ENCODE measurements at regions not wholly inside any gene's neighbourhood (a gene's known extent, or its start where the extent isn't known, plus 50 kb on each side); places are given as distances from the start of the nearest gene placed in this dataset.

GRCh38 chr17:65473363-65473762 is 88.1 kb downstream of the AXIN2 start:
- TF ChIP-seq MAX (IDR thresholded peaks at IDR 0.05; ENCODE audit: low read depth, low read length) (no peak), CTCF (IDR thresholded peaks at IDR 0.05; ENCODE audit: low read depth, low read length) (no peak), POLR2A (IDR thresholded peaks at IDR 0.05; ENCODE audit: extremely low read depth, insufficient read length) (no peak)

Data from NB4 (cell line).